ENCODE measurements at regions not wholly inside any gene's neighbourhood (a gene's known extent, or its start where the extent isn't known, plus 50 kb on each side); places are given as distances from the start of the nearest gene placed in this dataset.

DNA sequence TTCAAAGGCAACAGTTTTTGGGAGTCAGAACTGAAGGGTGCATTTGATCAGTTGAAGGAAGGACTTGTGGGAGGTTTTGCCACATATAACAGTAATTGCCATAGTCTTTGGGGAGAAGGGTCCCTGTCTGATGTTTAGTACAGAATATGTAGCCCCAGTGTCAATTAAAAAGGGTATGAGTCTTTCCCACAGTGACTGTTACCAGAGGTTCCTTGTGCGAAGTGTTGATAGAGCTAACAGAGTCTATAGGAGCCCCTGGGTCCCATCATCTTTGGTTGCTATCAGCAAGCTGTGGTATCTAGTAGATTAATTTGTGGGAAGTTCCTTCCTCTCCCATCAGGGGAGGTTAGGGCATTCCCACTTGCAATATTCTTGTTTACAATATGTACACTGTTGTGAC is 329.2 kb downstream of the PTPRU start:
- Histone ChIP-seq H3K4me1 (no peaks in the 10 kb centered on the region), H3K4me3 (no peak overlapping the region), H3K36me3 (no peaks in the 10 kb centered on the region), H3K9me3 (peaks cover 0 to 63% (median 35%) of the 10 kb centered on the region in 11 donors), H3K27me3 (peaks cover 0 to 6% (median 0%) of the 10 kb centered on the region in 7 donors), H3K27ac (no peak overlapping the region)
- ATAC-seq (no peak), DNase-seq (no peak)
- intact Hi-C loops (cut with DNase I): no loop called here
- 92 to 94% methylated on average over 1 of the region's 1 CpG for WGBS, 2 donors
- TF ChIP-seq, protein P1, sequence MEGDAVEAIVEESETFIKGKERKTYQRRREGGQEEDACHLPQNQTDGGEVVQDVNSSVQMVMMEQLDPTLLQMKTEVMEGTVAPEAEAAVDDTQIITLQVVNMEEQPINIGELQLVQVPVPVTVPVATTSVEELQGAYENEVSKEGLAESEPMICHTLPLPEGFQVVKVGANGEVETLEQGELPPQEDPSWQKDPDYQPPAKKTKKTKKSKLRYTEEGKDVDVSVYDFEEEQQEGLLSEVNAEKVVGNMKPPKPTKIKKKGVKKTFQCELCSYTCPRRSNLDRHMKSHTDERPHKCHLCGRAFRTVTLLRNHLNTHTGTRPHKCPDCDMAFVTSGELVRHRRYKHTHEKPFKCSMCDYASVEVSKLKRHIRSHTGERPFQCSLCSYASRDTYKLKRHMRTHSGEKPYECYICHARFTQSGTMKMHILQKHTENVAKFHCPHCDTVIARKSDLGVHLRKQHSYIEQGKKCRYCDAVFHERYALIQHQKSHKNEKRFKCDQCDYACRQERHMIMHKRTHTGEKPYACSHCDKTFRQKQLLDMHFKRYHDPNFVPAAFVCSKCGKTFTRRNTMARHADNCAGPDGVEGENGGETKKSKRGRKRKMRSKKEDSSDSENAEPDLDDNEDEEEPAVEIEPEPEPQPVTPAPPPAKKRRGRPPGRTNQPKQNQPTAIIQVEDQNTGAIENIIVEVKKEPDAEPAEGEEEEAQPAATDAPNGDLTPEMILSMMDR (IDR thresholded peaks at IDR 0.05): no peak

DNA sequence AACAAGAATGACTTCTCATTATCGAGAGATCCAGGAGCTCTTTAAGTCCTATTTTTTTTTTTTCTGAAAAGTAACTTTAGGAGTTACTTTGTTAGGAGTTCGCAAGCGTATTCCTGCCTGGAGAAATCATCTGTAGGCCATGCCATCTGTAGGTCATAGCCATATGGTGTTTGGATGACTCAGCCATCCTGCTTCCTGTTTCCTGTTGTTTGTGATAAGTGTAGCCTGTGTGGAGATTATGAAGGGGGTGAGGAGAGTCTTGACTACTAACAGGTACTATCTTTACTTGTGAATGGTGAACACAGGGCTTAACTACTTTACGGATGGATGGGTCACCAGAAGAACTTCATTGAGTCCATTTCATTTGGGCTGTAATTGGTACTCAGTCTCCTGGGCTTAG is 327.2 kb downstream of the PTPRU start:
- no peak overlapping the region for H3K4me3 ChIP-seq
- TF ChIP-seq, protein P1 (IDR thresholded peaks at IDR 0.05): no peak
- peaks cover 0 to 9% (median 0%) of the 10 kb centered on the region in 7 donors for H3K27me3 ChIP-seq
- H3K36me3 ChIP-seq: no peaks in the 10 kb centered on the region
- intact Hi-C loops (cut with DNase I): no loop called here
- H3K4me1 ChIP-seq: no peaks in the 10 kb centered on the region
- DNase-seq (no peak), ATAC-seq (no peak)
- WGBS, 2 donors: 58 to 68% methylated on average over 4 of the region's 4 CpGs
- H3K27ac ChIP-seq: no peak overlapping the region
- H3K9me3 ChIP-seq: peaks cover 0 to 63% (median 35%) of the 10 kb centered on the region in 11 donors

DNA sequence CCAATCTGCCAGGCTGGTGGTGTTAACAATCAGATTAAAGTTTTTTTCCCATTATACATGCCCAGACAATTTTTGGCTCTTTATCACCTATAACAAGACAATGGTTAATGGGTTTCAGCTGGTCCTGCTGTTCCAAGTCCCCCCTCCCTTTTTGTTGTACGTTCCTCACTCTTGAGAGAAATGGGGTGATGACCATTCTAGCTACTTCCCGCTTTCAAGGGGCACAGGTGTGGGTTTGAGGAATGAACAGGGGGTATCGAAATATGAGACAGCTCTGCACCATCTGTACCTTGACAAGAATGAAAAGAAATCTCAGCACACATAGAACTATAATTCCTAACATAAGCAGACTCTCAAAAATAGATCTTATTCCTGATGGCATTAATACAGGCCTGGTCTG is 326.8 kb downstream of the PTPRU start:
- ATAC-seq: no peak
- peaks cover 0 to 60% (median 35%) of the 10 kb centered on the region in 11 donors for H3K9me3 ChIP-seq
- 69 to 71% methylated on average over 3 of the region's 3 CpGs for WGBS, 2 donors

DNA sequence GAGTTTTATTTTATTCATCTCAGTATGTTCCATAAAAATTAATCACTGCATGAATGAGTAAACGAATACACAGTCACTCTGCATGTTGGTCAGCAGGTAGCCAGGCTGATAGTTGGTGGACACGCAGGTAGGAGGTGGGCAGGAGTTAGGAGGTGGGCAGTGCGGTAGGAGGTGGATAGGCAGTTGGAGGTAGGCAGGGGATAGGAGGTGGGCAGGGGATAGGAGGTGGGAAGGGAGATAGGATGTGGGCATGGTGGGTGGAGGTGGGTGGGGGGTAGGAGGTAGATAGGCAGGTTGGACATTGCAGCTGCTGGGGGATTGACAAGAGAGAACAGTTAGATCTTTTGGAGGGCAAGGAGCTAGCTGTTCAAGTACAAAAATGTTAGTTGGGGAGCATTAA is 322.7 kb downstream of the PTPRU start:
- no peaks in the 10 kb centered on the region for H3K36me3 ChIP-seq
- ATAC-seq: no peak
- TF ChIP-seq, protein P1 (IDR thresholded peaks at IDR 0.05): no peak
- H3K9me3 ChIP-seq: peaks cover 0 to 20% (median 11%) of the 10 kb centered on the region in 11 donors
- no peak for DNase-seq
- WGBS, 2 donors: 51 to 82% methylated on average over 3 of the region's 3 CpGs
- H3K27me3 ChIP-seq: peaks cover 0 to 16% (median 0%) of the 10 kb centered on the region in 7 donors
- no peaks in the 10 kb centered on the region for H3K4me1 ChIP-seq
- intact Hi-C loops (cut with DNase I): loop anchor here in 1 of 10 donors (10.0 kb wide), 1 partner anchor 1096 kb away; no protein-coding TSS in a partner anchor
- no peak overlapping the region for H3K4me3 ChIP-seq
- no peak overlapping the region for H3K27ac ChIP-seq

More for the DNA sequence above, 326.8 kb downstream of the PTPRU start:
- Histone ChIP-seq H3K27ac (no peak overlapping the region), H3K4me1 (no peaks in the 10 kb centered on the region), H3K27me3 (peaks cover 0 to 12% (median 0%) of the 10 kb centered on the region in 7 donors), H3K36me3 (no peaks in the 10 kb centered on the region), H3K4me3 (no peak overlapping the region)
- intact Hi-C loops (cut with DNase I): no loop called here
- no peak for DNase-seq
- TF ChIP-seq, protein P1 (IDR thresholded peaks at IDR 0.05): no peak

Measured in heart right ventricle (tissue), 16 donors.